GM12878 (cell line): ENCODE measurements at regions not wholly inside any gene's neighbourhood (a gene's known extent, or its start where the extent isn't known, plus 50 kb on each side); places are given as distances from the start of the nearest gene placed in this dataset.

ENCODE experiments used
- ATAC-seq: fragments of 200-7000 bp; cut with Tn5 transposase; 3 replicates; pipeline ENCODE4 v1.9.1; 2020; ENCODE audit warnings: mild to moderate bottlenecking, moderate library complexity
- BruUV-seq: library from RNA; stranded (reverse); fragments of 400-500 nt; replicated peaks from 2 replicates; lab custom pipeline; 2021; lab: Mats Ljungman, UMichigan
- CTCF ChIA-PET: fragments of 300-600 bp; sonication (Branson Sonifier 250); formaldehyde crosslinking; extraction: SDS; loops from one replicate; lab custom pipeline; 2021; ENCODE audit warnings: inconsistent platforms; lab: Yijun Ruan, JAX
- POLR2A ChIA-PET: fragments of 350-600 bp; formaldehyde crosslinking; extraction: SDS; loops from one replicate; lab custom pipeline; 2021; ENCODE audit warnings: inconsistent platforms; lab: Charles Lee
- RAD21 ChIA-PET: fragments of 300-600 bp; sonication (Branson Sonifier 250); formaldehyde crosslinking; loops from one replicate; lab custom pipeline; 2023; ENCODE audit warnings: antibody characterized with exemption; ENCODE audit not compliant: unreplicated experiment; lab: Charles Lee
- SMC1A ChIA-PET: fragments of 300-600 bp; sonication (Branson Sonifier 250); formaldehyde crosslinking; loops from one replicate; lab custom pipeline; 2023; ENCODE audit not compliant: unreplicated experiment, uncharacterized antibody; lab: Charles Lee
- DNase-seq: peaks from one replicate; pipeline ENCODE4 v3.0.0-alpha.2; 2011; ENCODE audit warnings: low read depth, low spot score
- FAIRE-seq: peaks from 3 replicates; lab custom pipeline; 2011; peaks lifted over from hg19 to GRCh38; lab: Jason Lieb, UNC
- H2AFZ ChIP-seq: 2 replicates; pipeline ENCODE4 v1.6.0; 2011; ENCODE audit warnings: low read depth, low read length, control low read depth; ENCODE audit not compliant: control insufficient read depth
- H3K27ac ChIP-seq: 2 replicates; pipeline ENCODE4 v1.5.1; 2011; ENCODE audit warnings: control low read depth; ENCODE audit not compliant: control insufficient read depth, insufficient read depth
- H3K27me3 ChIP-seq, 2 experiments: replicated peaks in 1 of 2; 2 replicates each; pipeline versions ENCODE4 v1.6.0 to v1.6.1; 2011; ENCODE audit warnings: low read length in 1 of 2; ENCODE audit not compliant: control insufficient read depth in 2 of 2, insufficient read depth in 2 of 2
- H3K36me3 ChIP-seq, 2 experiments: 2 replicates each; pipeline ENCODE4 v1.5.1; 2011; ENCODE audit warnings: low read length in 1 of 2; ENCODE audit not compliant: control insufficient read depth in 2 of 2, insufficient read depth in 2 of 2
- H3K4me1 ChIP-seq: 2 replicates; pipeline ENCODE4 v1.6.1; 2011; ENCODE audit warnings: mild to moderate bottlenecking, low read length, moderate library complexity, mixed read lengths; ENCODE audit not compliant: control insufficient read depth, insufficient read depth
- H3K4me2 ChIP-seq: 2 replicates; pipeline ENCODE4 v1.6.0; 2011; ENCODE audit warnings: control low read depth; ENCODE audit not compliant: control insufficient read depth, insufficient read depth
- H3K4me3 ChIP-seq: fragments of 200-600 bp; sonication (generic); 2 replicates; pipeline ENCODE4 v1.5.1; 2016
- H3K79me2 ChIP-seq: 2 replicates; pipeline ENCODE4 v1.6.0; 2011; ENCODE audit warnings: low read length; ENCODE audit not compliant: control insufficient read depth, insufficient read depth
- H3K9ac ChIP-seq: 2 replicates; pipeline ENCODE4 v1.8.0; 2011; ENCODE audit warnings: low read length, control low read depth, mixed read lengths; ENCODE audit not compliant: control insufficient read depth, insufficient read depth
- H3K9me3 ChIP-seq: replicated peaks from 3 replicates; pipeline ENCODE4 v1.5.1; 2011; ENCODE audit warnings: mild to moderate bottlenecking, low read length; ENCODE audit not compliant: control insufficient read depth, insufficient read depth
- H4K20me1 ChIP-seq: 2 replicates; pipeline ENCODE4 v1.6.0; 2011; ENCODE audit not compliant: control insufficient read depth, insufficient read depth
- CBFB ChIP-seq: IDR thresholded peaks from 2 replicates; pipeline ENCODE4 v1.6.1; 2016; ENCODE audit warnings: antibody characterized with exemption, low read depth
- CEBPB ChIP-seq, 2 experiments: fragments of 150-350 bp in 1 of 2; IDR thresholded peaks; 2 replicates each; pipeline ENCODE4 v1.6.1; 2012 to 2014; ENCODE audit warnings: low read depth in 2 of 2, low read length in 2 of 2, borderline replicate concordance in 1 of 2, inconsistent platforms in 1 of 2
- E2F8 ChIP-seq: fragments of 450-650 bp; IDR thresholded peaks from 2 replicates; pipeline ENCODE4 v1.6.1; 2018; ENCODE audit warnings: mild to moderate bottlenecking, low read depth, moderate library complexity; ENCODE audit not compliant: partially characterized antibody
- FOS ChIP-seq: IDR thresholded peaks from 3 replicates; pipeline ENCODE4 v1.6.1; 2011; ENCODE audit warnings: borderline replicate concordance; ENCODE audit not compliant: insufficient read length; ENCODE audit errors: extremely low read depth
- MTA2 ChIP-seq: fragments of 450-650 bp; IDR thresholded peaks from 2 replicates; pipeline ENCODE4 v1.6.1; 2016; ENCODE audit warnings: low read depth, mild to moderate bottlenecking, moderate library complexity
- MYB ChIP-seq: fragments of 150-350 bp; IDR thresholded peaks from 2 replicates; pipeline ENCODE4 v1.6.1; 2014; ENCODE audit warnings: mild to moderate bottlenecking, low read depth, low read length, borderline replicate concordance
- NFXL1 ChIP-seq: fragments of 450-650 bp; IDR thresholded peaks from 2 replicates; pipeline ENCODE4 v1.6.1; 2017; ENCODE audit warnings: antibody characterized with exemption, mild to moderate bottlenecking, borderline replicate concordance
- PBX3 ChIP-seq: IDR thresholded peaks from 2 replicates; pipeline ENCODE4 v1.6.1; 2011; ENCODE audit warnings: mild to moderate bottlenecking, low read depth, low read length, moderate library complexity; ENCODE audit not compliant: insufficient replicate concordance
- RBBP5 ChIP-seq: fragments of 200-600 bp; sonication (generic); conservative IDR thresholded peaks from 2 replicates; pipeline ENCODE4 v1.6.1; 2016
- STAT1 ChIP-seq: fragments of 450-650 bp; conservative IDR thresholded peaks from 2 replicates; pipeline ENCODE4 v1.6.1; 2014; ENCODE audit warnings: antibody characterized with exemption, mild to moderate bottlenecking
- ZSCAN29 ChIP-seq: fragments of 450-650 bp; IDR thresholded peaks from 2 replicates; pipeline ENCODE4 v1.6.1; 2017; ENCODE audit warnings: mild to moderate bottlenecking, moderate library complexity
- whole genome bisulfite sequencing: methylation state at CpG from one replicate; pipeline ENCODE4 v1.1.6; 2016; ENCODE audit warnings: low lambda C conversion rate; ENCODE audit not compliant: insufficient replicate concordance, insufficient coverage; ENCODE audit errors: missing lambda C conversion rate; 5-methylcytosine and 5-hydroxymethylcytosine counted together
- in situ Hi-C: fragments of 300-500 bp; cut with MboI; formaldehyde crosslinking; loops from 9 replicates; pipeline ENCODE4 v1.14.3; 2018; ENCODE audit warnings: mixed read lengths
- intact Hi-C: fragments of 100-400 bp; cut with micrococcal nuclease; formaldehyde crosslinking; loops from one replicate; pipeline ENCODE4 v1.14.2; 2022; ENCODE audit not compliant: unreplicated experiment

- TF ChIP-seq E2F8 (no peak), MTA2 (no peak), FOS (no peak), NFXL1 (no peak)
Measured at GRCh38 chr4:156102411-156102810, 148.7 kb upstream of the CTSO start (continued).

- ChIA-PET CTCF (interaction anchor here (1.0 kb wide), 1 partner anchor 9 kb away, joined by 3 read pairs; no protein-coding TSS in a partner anchor), POLR2A (no interaction called here), RAD21 (interaction anchor here (1.0 kb wide), 1 partner anchor 145 kb away, joined by 3 read pairs; no protein-coding TSS in a partner anchor), SMC1A (no interaction called here)
- BruUV-seq: no TSS peak
- no peaks in the 10 kb centered on the region for H4K20me1 ChIP-seq
- in situ Hi-C loops (no loop called here), intact Hi-C loops (no loop called here)
- no peak overlapping the region for H2AFZ ChIP-seq
- no peaks in the 10 kb centered on the region for H3K36me3 ChIP-seq
- H3K79me2 ChIP-seq: no peaks in the 10 kb centered on the region
- no peak for DNase-seq
- no peaks in the 10 kb centered on the region for H3K9me3 ChIP-seq
- H3K4me1 ChIP-seq: no peaks in the 10 kb centered on the region
- no peak for TF ChIP-seq STAT1
- TF ChIP-seq ZSCAN29: no peak
- TF ChIP-seq CBFB: no peak
- no peak for TF ChIP-seq CEBPB (IDR thresholded peaks at IDR 0.05; ENCODE audit: borderline replicate concordance in 1 of 2, low read depth in 2 of 2, low read length in 2 of 2)
- no peak for TF ChIP-seq PBX3
- no peak for TF ChIP-seq MYB
- no peak for TF ChIP-seq RBBP5
- no peak for ATAC-seq
- no peak overlapping the region for H3K4me3 ChIP-seq
- FAIRE-seq: no peak
- WGBS: 5% methylated on average over 1 of the region's 1 CpG
- no peak overlapping the region for H3K9ac ChIP-seq
- H3K27me3 ChIP-seq: no peaks in the 10 kb centered on the region
- H3K4me2 ChIP-seq: no peak overlapping the region
- H3K27ac ChIP-seq: no peak overlapping the region
Measured at GRCh38 chr4:156101571-156101970, 147.9 kb upstream of the CTSO start.
